Ovary (tissue), 7 donors: ENCODE measurements at regions not wholly inside any gene's neighbourhood (a gene's known extent, or its start where the extent isn't known, plus 50 kb on each side); places are given as distances from the start of the nearest gene placed in this dataset.

Source experiments
- DNase-seq, 5 donors: peaks; one replicate each; pipeline ENCODE4 v3.0.0-alpha.2; 2019 to 2020
- H3K27ac ChIP-seq, 2 donors: fragments of 200-600 bp; one replicate each; pipeline versions ENCODE4 v1.5.1 to v1.8.0; 2019 to 2022
- H3K27me3 ChIP-seq: fragments of 200-600 bp; one replicate; pipeline ENCODE4 v1.8.0; 2022
- H3K36me3 ChIP-seq: fragments of 200-600 bp; sonication (generic); one replicate; pipeline ENCODE4 v1.5.1; 2019
- H3K4me1 ChIP-seq: one replicate; pipeline ENCODE4 v1.8.1; 2013; ENCODE audit warnings: mild to moderate bottlenecking, moderate library complexity; ENCODE audit not compliant: insufficient read depth
- H3K4me3 ChIP-seq: fragments of 200-600 bp; sonication (generic); one replicate; pipeline ENCODE4 v1.5.1; 2017
- H3K9me3 ChIP-seq, 2 donors: fragments of 200-600 bp in 1 of 2; sonication (generic) in 1 of 2; one replicate each; pipeline versions ENCODE4 v1.5.1 to v1.8.1; 2013 to 2019; ENCODE audit warnings: mild to moderate bottlenecking in 1 of 2, moderate library complexity in 1 of 2
- EP300 ChIP-seq: sonication (generic); formaldehyde crosslinking; IDR thresholded peaks from one replicate; pipeline ENCODE4 v1.6.1; 2017; ENCODE audit warnings: antibody characterized with exemption
- POLR2A ChIP-seq: fragments of 450-650 bp; IDR thresholded peaks from one replicate; pipeline ENCODE4 v1.6.1; 2017; ENCODE audit warnings: antibody characterized with exemption, mild to moderate bottlenecking, moderate library complexity
- WGBS, 3 donors: extraction: QIAGEN DNeasy Blood & Tissue Kit in 1 of 3; methylation state at CpG; one replicate each; pipeline versions ENCODE4 v1.1.5 to v1.1.7; 2013 to 2017; 5-methylcytosine and 5-hydroxymethylcytosine counted together
- intact Hi-C, 4 donors: fragments of 100-400 bp; cut with DNase I; formaldehyde crosslinking; loops; one replicate each; pipeline versions ENCODE4 v1.11.0 to v1.15.1; 2022 to 2023
- TF ChIP-seq, protein P1 (sequence below), 3 donors: fragments of 450-650 bp in 2 of 3; fragments of 200-600 bp in 1 of 3; IDR thresholded peaks; one replicate each; pipeline versions ENCODE4 v1.5.1 to v1.8.0; 2016 to 2022; ENCODE audit warnings: antibody characterized with exemption in 3 of 3, mild to moderate bottlenecking in 1 of 3
- donor health status: DM: no; HTN: no; CAD: no; lungs with moderate emphysema.
- donor health status: DM: no; HTN: no; CAD: no.
- donor health status: Bipolar disorder and iron deficiency.
- donor health status: DM: no; HTN: no; CAD: no.
- donor health status: DM: yes; HTN: yes; CAD: no.

GRCh38 chr11:116112087-116112935 lies 608.1 kb upstream of the CADM1 start:
- H3K27ac ChIP-seq, result no peak overlapping the region
- no peaks in the 10 kb centered on the region for H3K9me3 ChIP-seq
- H3K4me3 ChIP-seq, result no peak overlapping the region
- no peaks in the 10 kb centered on the region for H3K4me1 ChIP-seq
- no peak for TF ChIP-seq POLR2A
- TF ChIP-seq EP300, result no peak
- TF ChIP-seq, protein P1, sequence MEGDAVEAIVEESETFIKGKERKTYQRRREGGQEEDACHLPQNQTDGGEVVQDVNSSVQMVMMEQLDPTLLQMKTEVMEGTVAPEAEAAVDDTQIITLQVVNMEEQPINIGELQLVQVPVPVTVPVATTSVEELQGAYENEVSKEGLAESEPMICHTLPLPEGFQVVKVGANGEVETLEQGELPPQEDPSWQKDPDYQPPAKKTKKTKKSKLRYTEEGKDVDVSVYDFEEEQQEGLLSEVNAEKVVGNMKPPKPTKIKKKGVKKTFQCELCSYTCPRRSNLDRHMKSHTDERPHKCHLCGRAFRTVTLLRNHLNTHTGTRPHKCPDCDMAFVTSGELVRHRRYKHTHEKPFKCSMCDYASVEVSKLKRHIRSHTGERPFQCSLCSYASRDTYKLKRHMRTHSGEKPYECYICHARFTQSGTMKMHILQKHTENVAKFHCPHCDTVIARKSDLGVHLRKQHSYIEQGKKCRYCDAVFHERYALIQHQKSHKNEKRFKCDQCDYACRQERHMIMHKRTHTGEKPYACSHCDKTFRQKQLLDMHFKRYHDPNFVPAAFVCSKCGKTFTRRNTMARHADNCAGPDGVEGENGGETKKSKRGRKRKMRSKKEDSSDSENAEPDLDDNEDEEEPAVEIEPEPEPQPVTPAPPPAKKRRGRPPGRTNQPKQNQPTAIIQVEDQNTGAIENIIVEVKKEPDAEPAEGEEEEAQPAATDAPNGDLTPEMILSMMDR (IDR thresholded peaks at IDR 0.05), result no peak
- H3K36me3 ChIP-seq, result no peaks in the 10 kb centered on the region
- intact Hi-C loops, result no loop called here
- DNase-seq, result no peak
- 44 to 48% (median 47%) methylated on average over 9 of the region's 9 CpGs for WGBS, 3 donors
- no peaks in the 10 kb centered on the region for H3K27me3 ChIP-seq

DNA sequence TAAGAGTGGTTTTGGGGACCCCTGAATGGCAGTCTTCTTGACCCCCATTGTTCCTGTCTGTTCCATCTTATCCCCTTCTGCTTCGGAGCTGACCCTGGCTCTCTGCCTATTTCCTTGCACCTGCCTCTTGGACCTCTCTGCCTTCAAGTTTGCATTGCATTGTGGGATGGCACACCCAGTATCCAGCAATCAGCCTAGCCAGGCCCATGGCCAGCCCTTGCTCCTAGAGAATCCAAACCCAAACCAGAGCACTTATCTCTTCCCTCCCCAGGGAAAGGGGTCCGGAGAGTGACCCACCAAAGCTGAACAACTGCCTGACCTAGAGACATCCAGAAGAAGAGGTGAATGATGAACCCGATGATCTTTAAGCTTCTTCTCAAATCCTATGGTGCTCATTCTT lies 607.3 kb upstream of the CADM1 start:
- Histone ChIP-seq H3K27me3 (no peaks in the 10 kb centered on the region), H3K36me3 (no peaks in the 10 kb centered on the region), H3K4me3 (no peak overlapping the region), H3K27ac (no peak overlapping the region), H3K4me1 (no peaks in the 10 kb centered on the region), H3K9me3 (no peaks in the 10 kb centered on the region)
- intact Hi-C loops, result no loop called here
- WGBS, 3 donors, result 80 to 93% (median 91%) methylated on average over 3 of the region's 3 CpGs
- DNase-seq, result no peak
- TF ChIP-seq EP300, result no peak

DNA sequence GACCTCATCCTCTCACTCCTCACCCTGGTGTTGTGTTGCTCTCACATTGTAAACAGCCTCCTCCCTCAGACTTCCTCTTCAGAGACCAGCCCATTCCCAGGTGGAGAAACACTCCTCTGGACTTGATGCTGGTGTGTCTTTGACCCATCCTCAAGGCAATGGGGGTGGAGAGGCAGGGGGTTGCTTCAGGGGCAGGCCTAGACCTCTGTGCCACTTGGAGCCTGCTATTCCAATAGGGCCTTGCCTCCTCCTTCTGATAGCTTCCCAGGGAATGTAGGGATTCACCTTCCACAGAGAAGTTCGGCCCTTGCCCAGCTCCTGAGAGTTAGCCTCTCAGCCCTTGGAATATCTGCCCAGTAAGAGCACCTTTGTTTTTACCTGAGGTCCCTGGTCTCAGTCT lies 606.6 kb upstream of the CADM1 start:
- Histone ChIP-seq H3K9me3 (no peaks in the 10 kb centered on the region), H3K36me3 (no peaks in the 10 kb centered on the region), H3K4me1 (no peaks in the 10 kb centered on the region), H3K4me3 (no peak overlapping the region), H3K27ac (no peak overlapping the region), H3K27me3 (no peaks in the 10 kb centered on the region)
- intact Hi-C loops, result no loop called here
- TF ChIP-seq, protein P1 (IDR thresholded peaks at IDR 0.05), result no peak
- TF ChIP-seq EP300, result no peak
- no peak for TF ChIP-seq POLR2A
- WGBS, 3 donors, result 91 to 100% (median 100%) methylated on average over 1 of the region's 1 CpG
- DNase-seq, result no peak

DNA sequence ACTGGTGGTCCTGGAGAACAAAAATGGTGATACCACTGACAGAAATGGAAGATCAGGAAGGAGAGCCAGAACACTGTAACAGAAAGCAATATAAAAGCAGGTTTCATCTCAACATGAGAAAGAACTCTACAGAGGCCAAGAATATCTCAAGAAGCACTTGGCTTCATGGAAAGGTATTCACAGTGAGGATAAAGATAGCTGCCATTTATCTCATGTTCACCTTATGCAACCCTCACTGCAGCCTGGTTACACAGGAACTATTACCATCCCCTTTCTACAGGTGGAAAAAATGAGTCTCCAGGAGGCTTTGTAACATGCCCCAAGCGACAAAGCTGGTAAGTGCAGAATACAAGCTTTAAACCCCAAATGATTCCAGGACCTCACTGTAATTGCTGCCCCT lies 606.1 kb upstream of the CADM1 start:
- Histone ChIP-seq H3K36me3 (no peaks in the 10 kb centered on the region), H3K9me3 (no peaks in the 10 kb centered on the region), H3K4me3 (no peak overlapping the region), H3K27me3 (no peaks in the 10 kb centered on the region), H3K4me1 (no peaks in the 10 kb centered on the region), H3K27ac (no peak overlapping the region)
- WGBS, 3 donors, result 75 to 88% (median 84%) methylated on average over 1 of the region's 1 CpG
- intact Hi-C loops, result no loop called here
- no peak for DNase-seq
- TF ChIP-seq, protein P1 (IDR thresholded peaks at IDR 0.05), result no peak
- TF ChIP-seq EP300 (no peak), POLR2A (no peak)

GRCh38 chr11:116109228-116109627 lies 605.0 kb upstream of the CADM1 start:
- no peak overlapping the region for H3K4me3 ChIP-seq
- TF ChIP-seq, protein P1 (IDR thresholded peaks at IDR 0.05), result no peak
- TF ChIP-seq EP300 (no peak), POLR2A (no peak)
- H3K27ac ChIP-seq, result no peak overlapping the region
- WGBS, 3 donors, result 79 to 82% (median 81%) methylated on average over 5 of the region's 5 CpGs
- no peaks in the 10 kb centered on the region for H3K36me3 ChIP-seq
- intact Hi-C loops, result no loop called here
- H3K4me1 ChIP-seq, result no peaks in the 10 kb centered on the region
- no peaks in the 10 kb centered on the region for H3K27me3 ChIP-seq
- DNase-seq, result no peak
- no peaks in the 10 kb centered on the region for H3K9me3 ChIP-seq
